GM23248 (cell line): ENCODE measurements at regions not wholly inside any gene's neighbourhood (a gene's known extent, or its start where the extent isn't known, plus 50 kb on each side); places are given as distances from the start of the nearest gene placed in this dataset.
A peak's percentile ranks its signal among the peaks of the same experiment; 100 is the strongest.

Experiments used
- DNase-seq: peaks from one replicate; pipeline ENCODE4 v3.0.0-alpha.2; 2015
- H2AFZ ChIP-seq: fragments of 200-600 bp; sonication (generic); 2 replicates; pipeline ENCODE4 v1.6.1; 2016; ENCODE audit warnings: antibody characterized with exemption
- H3F3A ChIP-seq: fragments of 200-600 bp; sonication (generic); 2 replicates; pipeline ENCODE4 v1.6.1; 2016; ENCODE audit warnings: mild to moderate bottlenecking, antibody characterized with exemption, mixed run types; ENCODE audit not compliant: insufficient read depth
- H3K27ac ChIP-seq: fragments of 200-600 bp; sonication (generic); 2 replicates; pipeline ENCODE4 v1.5.1; 2016; ENCODE audit warnings: mild to moderate bottlenecking
- H3K27me3 ChIP-seq: fragments of 200-600 bp; sonication (generic); replicated peaks from 2 replicates; pipeline ENCODE4 v1.6.1; 2016; ENCODE audit warnings: mild to moderate bottlenecking; ENCODE audit not compliant: insufficient read depth
- H3K36me3 ChIP-seq: fragments of 200-600 bp; sonication (generic); 2 replicates; pipeline ENCODE4 v1.6.1; 2016; ENCODE audit warnings: low read depth, mild to moderate bottlenecking
- H3K4me1 ChIP-seq: fragments of 200-600 bp; sonication (generic); 2 replicates; pipeline ENCODE4 v1.6.1; 2016; ENCODE audit warnings: mild to moderate bottlenecking; ENCODE audit not compliant: insufficient read depth
- H3K4me2 ChIP-seq: fragments of 200-600 bp; sonication (generic); one replicate; pipeline ENCODE4 v1.6.1; 2016; ENCODE audit warnings: mild to moderate bottlenecking; ENCODE audit not compliant: unreplicated experiment
- H3K4me3 ChIP-seq: fragments of 200-600 bp; sonication (generic); 2 replicates; pipeline ENCODE4 v1.5.1; 2016; ENCODE audit warnings: mild to moderate bottlenecking
- H3K79me2 ChIP-seq: fragments of 200-600 bp; sonication (generic); 2 replicates; pipeline ENCODE4 v1.6.1; 2016; ENCODE audit warnings: mild to moderate bottlenecking; ENCODE audit not compliant: insufficient read depth
- H3K9ac ChIP-seq: fragments of 200-600 bp; sonication (generic); 2 replicates; pipeline ENCODE4 v1.6.1; 2016; ENCODE audit warnings: mild to moderate bottlenecking
- H3K9me2 ChIP-seq: fragments of 200-600 bp; sonication (generic); 2 replicates; pipeline ENCODE4 v1.6.1; 2016; ENCODE audit warnings: mixed run types, mild to moderate bottlenecking, moderate library complexity; ENCODE audit not compliant: insufficient read depth
- H3K9me3 ChIP-seq: fragments of 200-600 bp; sonication (generic); one replicate; pipeline ENCODE4 v1.6.1; 2017; ENCODE audit warnings: low read depth
- H4K20me1 ChIP-seq: fragments of 200-600 bp; sonication (generic); 2 replicates; pipeline ENCODE4 v1.6.0; 2016; ENCODE audit not compliant: insufficient read depth
- EZH2 ChIP-seq: fragments of 200-600 bp; sonication (generic); IDR thresholded peaks from 2 replicates; pipeline ENCODE4 v1.6.1; 2018; ENCODE audit warnings: antibody characterized with exemption, mild to moderate bottlenecking; ENCODE audit not compliant: insufficient read depth, poor library complexity, severe bottlenecking
- EZH2phosphoT487 ChIP-seq: fragments of 200-600 bp; sonication (generic); IDR thresholded peaks from 2 replicates; pipeline ENCODE4 v1.6.1; 2018; ENCODE audit warnings: antibody characterized with exemption, moderate library complexity, mild to moderate bottlenecking, low read depth; ENCODE audit not compliant: insufficient read depth
- WGBS, 2 experiments: methylation state at CpG; one replicate each; pipeline ENCODE4 v1.1.6; 2015 to 2017; ENCODE audit warnings: low lambda C conversion rate in 2 of 2, low coverage in 1 of 2; ENCODE audit errors: missing lambda C conversion rate in 2 of 2; 5-methylcytosine and 5-hydroxymethylcytosine counted together
- in situ Hi-C: fragments of 300-500 bp; cut with MboI; formaldehyde crosslinking; loops from 2 replicates; pipeline ENCODE4 v1.15.0; 2020

DNA sequence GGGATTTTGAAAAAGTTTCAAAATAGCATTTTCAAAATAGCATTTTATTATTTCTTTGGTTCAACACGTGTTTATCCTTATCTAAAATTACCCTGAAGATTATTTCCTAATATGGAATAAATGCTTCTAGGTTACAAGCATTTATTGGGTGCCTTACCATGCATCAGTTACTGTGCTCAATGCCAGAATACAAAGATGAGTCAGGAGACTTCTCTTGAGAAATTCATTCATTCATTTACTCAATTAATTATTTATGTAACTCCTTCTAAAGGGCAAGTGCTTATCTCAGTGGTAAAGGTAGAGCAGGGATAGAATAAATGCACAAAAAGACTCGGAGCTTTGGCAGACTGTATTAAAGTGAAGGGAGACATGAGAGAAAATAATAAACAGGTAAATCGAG lies 150.1 kb upstream of the PDE7B start:
- TF ChIP-seq EZH2phosphoT487 (no peak), EZH2 (no peak)

DNA sequence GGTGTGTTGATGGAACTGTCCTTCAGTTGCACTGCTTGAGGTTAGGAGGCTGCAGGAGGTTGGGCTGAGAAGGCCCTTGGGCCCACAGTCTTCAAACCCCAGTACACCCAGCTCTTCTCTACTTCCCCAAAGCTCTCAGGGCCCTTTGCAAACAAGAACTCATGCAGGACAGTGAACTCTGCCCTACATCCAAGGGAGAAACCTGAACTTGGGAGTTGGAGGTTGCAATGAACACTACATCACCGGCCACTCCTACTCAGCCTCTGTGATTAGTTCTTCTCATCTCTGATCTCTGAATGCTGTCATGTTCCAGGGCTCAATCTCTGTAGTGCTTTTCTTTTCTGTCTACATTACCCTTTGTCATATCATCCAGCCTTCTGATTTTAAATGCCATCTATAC lies 148.5 kb upstream of the PDE7B start:
- TF ChIP-seq EZH2 (no peak), EZH2phosphoT487 (no peak)
- no peak overlapping the region for H2AFZ ChIP-seq
- H3K4me2 ChIP-seq: no peak overlapping the region
- DNase-seq: no peak
- no peak overlapping the region for H3K27ac ChIP-seq
- no peak overlapping the region for H3K9ac ChIP-seq
- WGBS, 2 experiments: 89 to 100% methylated on average over 1 of the region's 1 CpG
- in situ Hi-C loops: no loop called here
- H3K9me3 ChIP-seq: no peaks in the 10 kb centered on the region
- no peaks in the 10 kb centered on the region for H3F3A ChIP-seq
- H3K36me3 ChIP-seq: no peaks in the 10 kb centered on the region
- H3K4me3 ChIP-seq: no peak overlapping the region
- no peaks in the 10 kb centered on the region for H4K20me1 ChIP-seq
- H3K9me2 ChIP-seq: no peaks in the 10 kb centered on the region
- no peaks in the 10 kb centered on the region for H3K79me2 ChIP-seq
- H3K4me1 ChIP-seq: no peaks in the 10 kb centered on the region
- H3K27me3 ChIP-seq: no peaks in the 10 kb centered on the region

More for the DNA sequence above, 150.1 kb upstream of the PDE7B start:
- Histone ChIP-seq H3K27ac (no peak overlapping the region), H3K9ac (no peak overlapping the region), H3K4me3 (no peak overlapping the region), H4K20me1 (no peaks in the 10 kb centered on the region), H3K9me2 (no peaks in the 10 kb centered on the region), H3K36me3 (no peaks in the 10 kb centered on the region), H3K27me3 (no peaks in the 10 kb centered on the region), H3K9me3 (no peaks in the 10 kb centered on the region), H3K4me2 (no peak overlapping the region), H3F3A (no peaks in the 10 kb centered on the region), H3K79me2 (no peaks in the 10 kb centered on the region), H2AFZ (no peak overlapping the region), H3K4me1 (no peaks in the 10 kb centered on the region)
- 50 to 57% methylated on average over 3 of the region's 3 CpGs for WGBS, 2 experiments
- peak; percentile 21 for DNase-seq
- in situ Hi-C loops: no loop called here

DNA sequence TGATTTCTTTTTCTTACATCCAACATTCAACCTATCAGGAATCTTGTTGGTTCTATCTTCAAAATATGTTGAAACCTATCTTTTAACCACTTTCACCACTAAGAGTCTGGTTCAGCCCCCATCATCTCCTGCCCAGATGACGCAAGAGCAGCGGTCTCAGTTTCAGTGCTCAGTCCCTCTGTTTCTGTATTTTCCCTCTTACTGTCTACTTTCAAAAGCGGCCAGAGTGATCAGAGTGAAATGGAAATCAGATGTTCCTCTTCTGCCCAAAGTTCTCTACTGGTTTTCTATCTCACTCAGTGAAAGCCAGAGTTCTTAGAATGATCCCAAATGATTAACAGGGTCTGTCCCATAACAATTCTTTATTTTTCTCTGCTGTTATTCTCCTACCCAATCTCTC lies 147.9 kb upstream of the PDE7B start:
- TF ChIP-seq EZH2: no peak
- TF ChIP-seq EZH2phosphoT487: no peak
- WGBS, 2 experiments: 81 to 93% methylated on average over 3 of the region's 3 CpGs

DNA sequence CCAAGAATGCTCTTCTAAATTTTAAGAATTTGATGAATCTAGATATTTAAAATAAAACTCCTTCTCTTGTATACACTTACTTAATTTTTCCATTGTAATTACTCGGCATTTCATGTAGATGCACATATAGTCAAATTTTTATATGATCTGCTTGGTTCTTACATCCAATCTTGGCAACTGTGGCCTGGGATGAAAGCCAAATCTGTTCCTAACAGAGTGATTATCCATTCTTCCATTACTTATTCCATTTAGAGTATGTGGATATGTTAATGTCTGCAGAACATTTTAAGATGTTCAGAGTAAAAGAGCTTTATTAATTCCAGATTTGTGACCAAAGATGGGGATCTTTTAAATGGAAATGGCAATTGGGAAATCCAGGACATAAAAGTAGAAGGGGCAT lies 144.1 kb upstream of the PDE7B start:
- no peak for TF ChIP-seq EZH2
- no peak for TF ChIP-seq EZH2phosphoT487
- WGBS, 2 experiments: 26 to 38% methylated on average over 1 of the region's 1 CpG
- in situ Hi-C loops: no loop called here
- no peak overlapping the region for H3K4me3 ChIP-seq
- H3K9me3 ChIP-seq: no peaks in the 10 kb centered on the region
- H3K9me2 ChIP-seq: no peaks in the 10 kb centered on the region
- no peaks in the 10 kb centered on the region for H3K79me2 ChIP-seq
- no peaks in the 10 kb centered on the region for H3K27me3 ChIP-seq
- no peak overlapping the region for H3K9ac ChIP-seq
- no peak for DNase-seq
- H3K27ac ChIP-seq: no peak overlapping the region
- H2AFZ ChIP-seq: no peak overlapping the region
- no peaks in the 10 kb centered on the region for H3F3A ChIP-seq
- H3K4me2 ChIP-seq: no peak overlapping the region
- no peaks in the 10 kb centered on the region for H3K36me3 ChIP-seq
- no peaks in the 10 kb centered on the region for H4K20me1 ChIP-seq
- H3K4me1 ChIP-seq: no peaks in the 10 kb centered on the region

More for the DNA sequence above, 147.9 kb upstream of the PDE7B start:
- Histone ChIP-seq H3K27ac (no peak overlapping the region), H3K9me3 (no peaks in the 10 kb centered on the region), H3K79me2 (no peaks in the 10 kb centered on the region), H4K20me1 (no peaks in the 10 kb centered on the region), H3K36me3 (no peaks in the 10 kb centered on the region), H3K4me2 (no peak overlapping the region), H3K9ac (no peak overlapping the region), H3K9me2 (no peaks in the 10 kb centered on the region), H3K4me3 (no peak overlapping the region), H3K27me3 (no peaks in the 10 kb centered on the region), H3F3A (no peaks in the 10 kb centered on the region), H3K4me1 (no peaks in the 10 kb centered on the region), H2AFZ (no peak overlapping the region)
- in situ Hi-C loops: no loop called here
- DNase-seq: no peak

DNA sequence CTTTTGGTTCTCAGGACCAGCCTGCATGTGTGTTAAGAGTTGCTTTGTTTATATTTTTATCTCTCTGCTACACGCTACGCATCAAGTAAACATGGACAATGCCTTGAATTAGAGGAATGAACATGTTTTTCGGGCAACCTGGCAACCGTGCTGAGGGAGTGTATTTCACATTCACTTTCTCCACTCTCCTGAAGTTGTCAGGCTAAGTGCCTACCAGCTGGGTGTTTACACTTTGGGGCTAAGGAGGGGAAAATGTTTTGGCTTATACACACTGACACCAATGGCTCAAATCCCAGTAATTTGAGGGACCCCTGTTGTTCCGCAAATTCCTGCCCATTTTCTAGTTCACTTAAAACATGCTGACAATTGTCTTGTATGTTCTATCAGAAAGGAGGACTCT lies 141.5 kb upstream of the PDE7B start:
- no peak overlapping the region for H3K4me3 ChIP-seq
- H3K27ac ChIP-seq: no peak overlapping the region
- H3K36me3 ChIP-seq: no peaks in the 10 kb centered on the region
- DNase-seq: no peak
- no peak overlapping the region for H3K9ac ChIP-seq
- H3K4me2 ChIP-seq: no peak overlapping the region
- H4K20me1 ChIP-seq: no peaks in the 10 kb centered on the region
- WGBS, 2 experiments: 93 to 96% methylated on average over 5 of the region's 5 CpGs
- no peaks in the 10 kb centered on the region for H3K4me1 ChIP-seq
- H3K9me2 ChIP-seq: no peaks in the 10 kb centered on the region
- no peaks in the 10 kb centered on the region for H3F3A ChIP-seq
- H2AFZ ChIP-seq: no peak overlapping the region
- no peaks in the 10 kb centered on the region for H3K79me2 ChIP-seq
- TF ChIP-seq EZH2phosphoT487: no peak
- no peak for TF ChIP-seq EZH2
- no peaks in the 10 kb centered on the region for H3K27me3 ChIP-seq
- H3K9me3 ChIP-seq: no peaks in the 10 kb centered on the region
- in situ Hi-C loops: no loop called here
